Superior temporal gyrus (tissue), 1 donor: ENCODE measurements at regions not wholly inside any gene's neighbourhood (a gene's known extent, or its start where the extent isn't known, plus 50 kb on each side); places are given as distances from the start of the nearest gene placed in this dataset.

Source experiments
- DNase-seq: peaks from one replicate; pipeline ENCODE4 v3.0.0-alpha.2; 2016; ENCODE audit errors: extremely low spot score

- DNase-seq: no peak
Observed at GRCh38 chr3:23664459-23664858, 141.3 kb upstream of the UBE2E1 start.

- DNase-seq: no peak
Observed at GRCh38 chr3:23665741-23666140, 140.0 kb upstream of the UBE2E1 start.

GRCh38 chr3:23666818-23667217 is 138.9 kb upstream of the UBE2E1 start:
- no peak for DNase-seq

- DNase-seq: no peak
Observed at GRCh38 chr3:23667536-23668429, 138.0 kb upstream of the UBE2E1 start.

GRCh38 chr3:23668430-23668904 is 137.3 kb upstream of the UBE2E1 start:
- no peak for DNase-seq

- no peak for DNase-seq
Observed at GRCh38 chr3:23669541-23670255, 136.1 kb upstream of the UBE2E1 start.

- no peak for DNase-seq
Observed at GRCh38 chr3:23671851-23672589, 133.7 kb upstream of the UBE2E1 start.

- no peak for DNase-seq
Observed at GRCh38 chr3:23672628-23673027, 133.1 kb upstream of the UBE2E1 start.

GRCh38 chr3:23675010-23675409 is 130.7 kb upstream of the UBE2E1 start:
- no peak for DNase-seq

GRCh38 chr3:23676093-23676492 is 129.7 kb upstream of the UBE2E1 start:
- DNase-seq: no peak

- DNase-seq: no peak
Observed at GRCh38 chr3:23682646-23683045, 123.1 kb upstream of the UBE2E1 start.

GRCh38 chr3:23685541-23686258 is 120.1 kb upstream of the UBE2E1 start:
- peak; percentile 82 for DNase-seq

GRCh38 chr3:23686519-23686918 is 119.2 kb upstream of the UBE2E1 start:
- no peak for DNase-seq

GRCh38 chr3:23691357-23691895 is 114.3 kb upstream of the UBE2E1 start:
- DNase-seq: no peak

- DNase-seq: no peak
Observed at GRCh38 chr3:23696842-23697241, 108.9 kb upstream of the UBE2E1 start.

- no peak for DNase-seq
Observed at GRCh38 chr3:23697416-23697815, 108.3 kb upstream of the UBE2E1 start.

GRCh38 chr3:23698652-23699313 is 107.0 kb upstream of the UBE2E1 start:
- no peak for DNase-seq

- DNase-seq: no peak
Observed at GRCh38 chr3:23700616-23701015, 105.1 kb upstream of the UBE2E1 start.

GRCh38 chr3:23701716-23702597 is 103.8 kb upstream of the UBE2E1 start:
- no peak for DNase-seq

GRCh38 chr3:23704298-23704697 is 101.5 kb upstream of the UBE2E1 start:
- DNase-seq: no peak
